ENCODE measurements at regions not wholly inside any gene's neighbourhood (a gene's known extent, or its start where the extent isn't known, plus 50 kb on each side); places are given as distances from the start of the nearest gene placed in this dataset.
A peak's percentile ranks its signal among the peaks of the same experiment; 100 is the strongest.

- TF ChIP-seq CTCF (conservative IDR thresholded peaks at IDR 0.05), result no peak
These were observed 54.7 kb upstream of the STEAP4 start for GRCh38 chr7:88361357-88361756.

GRCh38 chr7:88358881-88359280 is 52.2 kb upstream of the STEAP4 start:
- peak overlapping the region; percentile 44 for H3K27ac ChIP-seq
- TF ChIP-seq CTCF (conservative IDR thresholded peaks at IDR 0.05), result no peak

More at GRCh38 chr7:88361357-88361756, 54.7 kb upstream of the STEAP4 start:
- H3K27ac ChIP-seq, result no peak overlapping the region

- TF ChIP-seq CTCF (conservative IDR thresholded peaks at IDR 0.05), result peak; percentile 7
- H3K27ac ChIP-seq, result peak overlapping the region; percentile 44
These were observed 51.8 kb upstream of the STEAP4 start for GRCh38 chr7:88358526-88358838.

- peak overlapping the region; percentile 44 for H3K27ac ChIP-seq
- peak; percentile 91 for TF ChIP-seq CTCF (conservative IDR thresholded peaks at IDR 0.05)
These were observed 51.3 kb upstream of the STEAP4 start for GRCh38 chr7:88357781-88358525.

GRCh38 chr7:88357294-88357693 is 50.6 kb upstream of the STEAP4 start:
- no peak; the same call in 1 of the 2 replicates for TF ChIP-seq CTCF (conservative IDR thresholded peaks at IDR 0.05)
- peak overlapping the region; percentile 44 for H3K27ac ChIP-seq
